GM21786 (cell line): ENCODE measurements at regions not wholly inside any gene's neighbourhood (a gene's known extent, or its start where the extent isn't known, plus 50 kb on each side); places are given as distances from the start of the nearest gene placed in this dataset.
A peak's percentile ranks its signal among the peaks of the same experiment; 100 is the strongest.
"Not testable (repeated sequence)": the region's sequence is repeated elsewhere in the genome, so short reads cannot be mapped to it uniquely, and the experiment has no call there.

Source experiments
- ATAC-seq: cut with Tn5 transposase; IDR thresholded peaks from one replicate; pipeline ENCODE4 v1.9.1; 2021; ENCODE audit not compliant: unreplicated experiment

DNA sequence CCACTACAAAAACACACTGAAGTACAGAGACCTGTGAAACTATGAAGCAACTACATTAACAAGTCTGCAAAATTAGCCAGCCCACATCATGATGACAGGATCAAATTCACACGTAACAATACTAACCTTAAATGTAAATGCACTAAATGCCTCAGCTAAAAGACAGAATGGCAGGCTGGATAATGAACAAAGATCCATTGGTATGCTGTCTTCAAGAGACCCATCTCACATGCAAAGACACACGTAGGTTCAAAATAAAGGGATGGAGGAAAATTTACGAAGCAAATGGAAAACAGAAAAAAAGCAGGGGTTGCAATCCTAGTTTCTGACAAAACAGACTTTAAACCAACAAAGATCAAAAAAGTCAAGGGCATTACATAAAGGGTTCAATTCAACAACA is 120.1 kb upstream of the OSTN start:
- not testable (repeated sequence) for ATAC-seq

GRCh38 chr3:191076903-191077552 is 122.0 kb upstream of the OSTN start:
- no peak for ATAC-seq

- ATAC-seq = no peak
Measured at GRCh38 chr3:191074511-191074910, 124.5 kb upstream of the OSTN start.

DNA sequence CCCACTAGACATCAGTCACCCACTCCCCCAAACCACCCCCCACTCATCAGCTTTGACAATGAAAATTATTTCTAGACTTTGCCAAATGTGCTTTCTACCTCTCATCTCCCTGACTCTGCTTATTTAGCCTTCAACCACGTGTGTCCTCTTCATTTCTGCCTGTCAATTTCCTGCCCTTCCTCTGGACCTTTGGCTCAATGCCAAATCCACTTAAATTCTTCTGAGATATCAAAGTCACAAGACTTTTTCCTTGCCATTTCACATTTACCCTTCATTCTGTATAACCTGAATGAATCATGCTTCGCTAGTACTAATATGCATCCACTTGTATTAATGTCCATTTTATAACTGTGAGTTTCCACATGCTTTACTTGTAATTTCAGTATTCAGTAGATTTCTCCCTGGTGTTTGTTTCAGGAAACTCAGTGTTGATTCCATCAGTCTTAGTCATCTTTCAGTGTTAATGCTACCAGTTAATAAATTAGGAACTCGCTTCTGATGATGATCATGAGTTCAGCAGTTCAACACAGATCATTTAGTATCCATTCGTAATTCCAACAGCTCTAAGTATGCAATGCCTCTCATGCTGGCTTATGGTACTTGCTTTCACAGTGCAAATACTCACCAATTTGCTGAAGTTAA is 128.2 kb upstream of the OSTN start:
- no peak for ATAC-seq

- ATAC-seq = no peak
Measured at GRCh38 chr3:191070201-191070600, 128.8 kb upstream of the OSTN start.

- ATAC-seq = no peak
Measured at GRCh38 chr3:191068946-191069813, 129.9 kb upstream of the OSTN start.

DNA sequence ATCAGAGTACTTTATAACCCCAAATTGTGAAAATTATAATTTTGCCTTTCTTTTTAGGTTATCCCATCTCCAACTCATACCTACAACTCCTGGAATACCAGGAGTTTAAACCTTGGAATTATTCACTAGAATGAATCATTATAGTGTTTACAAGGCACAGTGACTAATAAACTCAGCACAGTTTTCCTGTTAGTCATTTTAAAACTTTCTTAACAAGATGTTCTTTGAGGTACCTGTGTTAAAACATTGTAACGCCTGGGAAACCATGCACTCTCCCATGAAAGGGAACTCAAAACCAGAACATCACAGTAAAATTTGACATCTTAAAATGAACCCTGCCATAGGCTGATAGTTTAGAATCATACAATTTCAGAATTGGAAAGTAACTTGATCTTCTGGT is 132.4 kb upstream of the OSTN start:
- ATAC-seq = no peak

DNA sequence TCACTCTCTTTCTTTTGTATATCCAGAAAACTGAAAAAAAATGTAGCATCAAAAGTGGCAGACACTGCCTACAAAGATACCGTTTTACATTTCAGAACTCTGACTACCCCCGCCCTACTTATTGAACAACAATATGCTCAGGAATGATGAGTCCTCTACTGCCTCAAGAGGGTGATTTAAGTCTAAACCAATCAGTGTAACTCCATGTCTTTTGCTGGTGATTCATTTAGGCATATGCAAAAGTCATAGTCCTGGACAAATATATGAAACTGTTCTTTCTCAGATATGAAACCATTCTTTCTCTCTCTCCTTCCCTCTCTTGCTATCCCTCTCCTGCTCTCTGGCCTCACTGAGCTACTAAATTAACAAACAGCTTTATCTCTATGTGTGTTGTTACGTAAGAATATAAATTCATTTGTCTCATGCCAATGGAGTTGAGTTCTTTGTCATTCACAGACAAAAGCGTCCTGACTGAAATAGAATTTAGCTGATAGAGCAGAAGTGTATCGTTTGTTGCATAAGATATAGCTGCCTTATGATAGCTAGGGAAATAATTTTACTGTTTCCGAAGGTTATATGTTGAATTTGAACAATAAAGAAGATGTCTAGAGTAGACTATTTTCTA is 133.7 kb upstream of the OSTN start:
- no peak for ATAC-seq

GRCh38 chr3:191051037-191051436 is 148.0 kb upstream of the OSTN start:
- peak; percentile 64 for ATAC-seq

GRCh38 chr3:191047930-191048329 is 151.1 kb upstream of the OSTN start:
- ATAC-seq = no peak

GRCh38 chr3:191030929-191031328 is 168.1 kb upstream of the OSTN start:
- no peak for ATAC-seq

DNA sequence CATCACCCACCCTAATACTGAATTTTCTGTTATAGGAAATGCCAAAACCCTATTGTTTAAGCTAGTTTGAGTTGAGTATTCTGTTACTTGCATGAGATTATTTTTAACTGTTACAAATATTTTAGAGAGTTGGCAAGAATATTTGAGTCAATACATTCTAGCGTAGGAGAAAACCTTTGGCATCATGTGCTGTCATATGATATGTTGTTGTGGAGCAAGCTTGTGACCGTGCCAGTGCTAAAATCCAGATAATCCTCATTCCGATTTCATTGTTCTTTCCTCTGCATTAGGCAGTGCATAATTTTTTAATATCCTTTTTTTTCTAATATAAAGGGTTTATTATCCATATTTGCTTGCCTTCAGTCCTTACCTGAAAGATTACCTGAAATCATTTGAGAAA is 168.0 kb upstream of the GMNC start:
- no peak for ATAC-seq

- ATAC-seq = no peak
Measured at GRCh38 chr3:191026746-191027145, 164.3 kb upstream of the GMNC start.

- no peak for ATAC-seq
Measured at GRCh38 chr3:191020730-191021396, 158.4 kb upstream of the GMNC start.

DNA sequence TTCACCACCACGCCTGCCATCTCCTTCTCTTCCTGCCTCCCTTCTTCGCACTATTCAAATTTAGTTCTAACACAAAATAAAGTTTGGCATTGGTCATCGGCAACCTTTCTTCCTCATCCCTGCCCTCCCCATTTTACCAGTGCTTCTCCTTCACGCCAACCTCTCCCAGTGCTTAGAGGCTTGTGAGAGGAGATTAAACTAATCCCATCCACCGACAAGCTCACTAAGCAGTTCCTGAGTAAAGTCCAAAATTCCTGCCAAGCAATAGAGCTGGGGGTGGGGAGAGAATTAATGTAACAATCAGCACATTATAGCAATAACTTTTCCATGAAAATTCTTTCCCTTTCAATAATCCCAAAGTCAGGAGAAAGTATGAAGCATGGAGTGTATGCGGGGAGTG is 157.4 kb upstream of the GMNC start:
- no peak for ATAC-seq

- ATAC-seq = not testable (repeated sequence)
Measured at GRCh38 chr3:191015960-191016359, 153.5 kb upstream of the GMNC start.

GRCh38 chr3:191008074-191008473 is 145.6 kb upstream of the GMNC start:
- ATAC-seq = no peak

- peak; percentile 74 for ATAC-seq
Measured at GRCh38 chr3:191005790-191006189, 143.3 kb upstream of the GMNC start.

DNA sequence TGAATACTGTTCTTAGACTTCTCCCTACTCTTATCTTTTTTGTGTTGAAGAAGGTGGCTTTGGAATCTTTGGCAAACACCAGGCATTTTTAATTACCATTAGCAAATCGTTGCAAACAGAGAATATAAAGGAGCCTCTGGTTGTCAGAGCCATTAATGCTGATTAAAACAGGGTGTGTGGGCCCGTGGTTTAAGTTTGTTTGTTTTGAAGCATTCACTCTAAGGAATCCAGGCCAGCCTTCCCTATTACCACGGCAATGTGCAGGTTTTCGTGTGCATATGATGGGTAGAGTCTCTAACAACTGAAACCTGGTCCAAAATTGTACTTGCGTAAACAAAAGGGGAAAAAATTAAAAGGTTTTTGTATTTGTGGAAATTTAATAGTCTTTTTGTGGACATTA is 141.2 kb upstream of the GMNC start:
- no peak for ATAC-seq

- no peak for ATAC-seq
Measured at GRCh38 chr3:190996181-190996775, 133.8 kb upstream of the GMNC start.

DNA sequence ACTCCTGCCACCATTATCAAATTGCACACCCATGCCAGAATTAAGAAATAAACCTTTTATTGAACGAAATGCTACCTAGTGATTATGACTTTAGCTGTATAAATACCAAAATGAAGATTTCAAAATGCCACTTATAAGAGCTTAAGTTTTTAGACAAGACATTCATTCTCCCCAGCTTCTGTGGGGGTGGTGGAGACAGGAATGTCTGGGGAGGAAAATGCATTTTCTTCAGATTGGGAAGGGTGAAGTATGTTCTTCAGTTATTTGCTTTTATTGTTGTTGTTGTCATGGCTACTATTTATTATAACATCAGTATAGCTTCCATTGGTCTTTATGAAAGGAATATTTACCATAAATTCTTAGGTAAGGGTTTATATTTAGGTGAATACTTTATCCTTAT is 132.7 kb upstream of the GMNC start:
- ATAC-seq = no peak
